ENCODE measurements at regions not wholly inside any gene's neighbourhood (a gene's known extent, or its start where the extent isn't known, plus 50 kb on each side); places are given as distances from the start of the nearest gene placed in this dataset.
"Not testable (repeated sequence)": the region's sequence is repeated elsewhere in the genome, so short reads cannot be mapped to it uniquely, and the experiment has no call there.

DNA sequence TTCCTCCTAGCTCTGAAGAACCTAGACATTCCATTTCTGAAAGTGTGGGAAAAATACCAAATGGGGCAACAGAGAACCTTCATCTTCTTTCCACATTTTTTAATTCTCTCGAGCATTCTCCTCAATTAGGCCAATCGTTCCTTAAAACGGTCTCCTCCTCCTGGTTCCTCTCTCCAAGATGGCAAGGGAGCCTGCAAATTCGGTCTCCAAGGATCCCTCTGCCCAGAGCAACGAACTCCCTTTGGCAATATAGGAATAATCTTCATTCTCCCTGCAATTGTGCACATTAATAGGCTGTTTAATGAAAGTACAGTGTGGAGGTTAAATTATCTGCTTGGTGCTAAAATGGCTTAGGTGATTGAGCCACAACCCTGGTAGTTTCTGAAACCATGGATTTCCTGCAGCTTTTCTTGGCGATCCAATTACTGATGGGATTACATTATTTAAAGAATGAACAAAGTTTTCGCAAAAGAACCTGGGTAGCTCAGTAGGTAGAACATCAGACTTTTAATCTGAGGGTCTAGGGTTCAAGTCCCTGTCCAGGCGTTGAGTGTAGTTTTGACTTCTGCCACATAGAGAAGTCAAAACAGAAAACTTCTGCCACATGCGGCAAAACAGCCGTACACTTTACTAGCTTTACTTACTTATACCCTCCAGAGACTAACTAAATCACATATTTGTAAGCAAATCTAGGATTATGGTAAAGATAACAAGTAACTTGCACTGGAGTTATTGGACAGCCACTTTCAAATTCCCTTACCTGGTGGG lies 102.9 kb upstream of the ZNF184 start:
- no peak for DNase-seq

DNA sequence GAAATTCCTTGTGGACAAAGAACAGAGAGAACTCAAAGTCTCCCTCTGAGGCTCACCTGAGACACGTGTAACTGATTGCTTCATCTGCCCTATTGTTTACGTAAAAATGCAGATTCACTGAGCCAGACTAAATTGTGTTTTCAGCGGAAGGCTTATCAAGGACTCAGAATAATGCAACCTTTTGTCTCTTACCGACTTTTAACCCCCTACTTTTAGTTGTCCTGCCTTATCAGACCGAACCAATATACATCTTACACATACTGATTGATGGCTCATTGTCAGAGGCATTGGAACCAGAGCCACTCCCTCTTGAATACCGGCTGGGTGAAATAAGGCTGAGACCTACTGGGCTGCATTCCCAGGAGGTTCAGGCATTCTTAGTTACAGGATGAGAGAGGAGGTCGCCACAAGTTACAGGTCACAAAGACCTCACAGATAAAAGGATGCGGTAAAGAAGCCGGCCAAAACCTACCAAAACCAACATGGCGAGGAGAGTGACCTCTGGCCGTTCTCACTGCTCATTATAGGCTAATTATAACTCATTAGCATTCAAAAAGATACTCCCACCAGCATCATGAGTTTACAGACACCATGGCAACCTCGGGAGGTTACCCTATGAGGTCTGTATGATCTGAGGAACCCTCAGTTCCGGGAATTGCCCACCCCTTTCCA lies 95.5 kb upstream of the ZNF184 start:
- no peak for DNase-seq

DNA sequence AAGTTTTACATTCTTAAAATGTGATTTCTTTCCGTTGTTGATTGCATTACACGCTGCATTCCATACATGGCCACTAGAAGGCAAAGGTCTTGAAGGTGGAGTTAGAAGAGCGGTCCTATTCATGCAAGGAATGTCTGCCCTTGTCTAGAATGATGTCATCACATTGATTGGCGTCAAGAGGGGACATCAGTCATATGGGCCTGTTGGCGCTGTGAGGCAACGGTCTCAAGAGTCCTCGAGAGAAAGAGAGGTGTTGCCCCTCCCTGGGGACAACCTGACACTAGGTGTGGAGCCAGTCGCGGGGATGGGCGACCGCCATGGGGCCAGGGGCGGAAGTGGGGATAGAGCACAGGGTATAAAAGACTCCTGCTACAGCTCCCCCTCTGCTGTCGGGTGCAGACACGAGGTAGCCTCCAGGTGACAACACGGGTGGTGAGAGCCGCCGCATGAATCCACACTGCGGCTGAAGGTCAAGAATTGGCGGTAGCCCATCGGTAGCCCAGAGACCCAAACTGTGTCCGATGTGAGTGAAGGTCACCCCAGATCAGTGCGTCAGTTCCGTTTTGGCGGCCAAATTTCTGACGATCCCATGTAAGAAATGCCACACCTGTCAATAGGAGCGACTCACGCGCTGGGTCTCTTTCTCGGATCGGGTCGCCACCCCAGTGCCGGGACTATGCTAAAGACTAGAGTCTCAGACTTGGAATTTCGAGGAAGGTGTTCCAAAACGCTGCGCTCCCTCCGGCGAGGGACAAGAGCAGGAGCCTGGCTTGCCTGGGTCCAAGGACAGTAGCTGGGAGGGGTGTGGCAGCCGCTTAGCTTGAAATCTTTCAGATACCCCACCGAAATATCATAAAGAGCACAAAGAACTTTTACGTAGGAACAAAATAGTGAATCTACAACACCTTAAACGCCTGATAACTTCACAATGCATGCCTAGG lies 93.2 kb upstream of the ZNF184 start:
- DNase-seq: no peak

DNA sequence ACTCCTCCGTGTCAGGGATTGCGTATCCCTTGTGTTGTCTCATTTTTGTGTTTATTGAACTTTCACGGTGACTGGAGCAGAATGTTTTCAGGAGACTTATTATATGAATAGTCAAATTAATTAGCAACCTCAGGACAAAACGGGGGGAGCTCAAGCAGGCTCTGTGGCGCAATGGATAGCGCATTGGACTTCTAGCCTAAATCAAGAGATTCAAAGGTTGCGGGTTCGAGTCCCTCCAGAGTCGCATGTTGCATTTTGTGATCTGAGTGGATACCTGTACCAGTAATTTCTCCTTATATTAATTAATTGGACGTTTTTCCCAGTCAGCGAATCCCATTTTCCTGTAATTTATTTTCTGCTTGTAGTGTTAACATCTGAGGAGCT lies 89.1 kb upstream of the ZNF184 start:
- DNase-seq: no peak

DNA sequence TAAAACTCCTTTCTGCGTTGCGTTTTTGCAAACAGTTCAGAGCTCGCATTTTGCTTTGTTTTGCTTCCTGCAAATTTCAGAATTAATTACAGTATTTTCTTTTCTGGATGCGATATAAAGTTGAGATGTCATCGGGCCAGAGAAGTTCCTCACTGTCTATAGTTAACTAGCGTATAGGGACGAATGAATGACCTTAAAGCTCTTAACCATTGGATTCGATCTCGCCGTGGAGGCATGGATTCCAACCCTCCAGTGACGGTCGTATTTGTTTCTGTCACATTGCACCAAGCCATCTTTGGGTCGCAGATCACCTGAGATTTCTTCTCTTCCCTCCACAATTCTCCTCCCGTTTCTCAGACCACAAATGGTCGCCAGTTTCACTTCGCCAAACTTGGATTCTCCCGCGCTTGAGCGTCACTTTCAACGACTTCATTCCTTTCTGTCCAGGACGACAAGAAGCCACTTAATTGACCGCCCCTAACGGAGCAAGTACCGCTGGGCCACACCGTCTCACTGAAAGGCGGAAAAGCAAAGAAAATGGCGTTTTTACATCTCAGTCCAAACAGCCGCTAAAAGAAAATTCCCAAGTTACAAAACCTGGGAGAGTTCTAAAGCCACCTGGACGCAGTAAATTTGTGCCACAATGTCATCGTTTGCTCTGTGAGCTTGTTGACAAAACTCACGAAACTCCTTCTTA lies 85.3 kb upstream of the ZNF184 start:
- no peak for DNase-seq

DNA sequence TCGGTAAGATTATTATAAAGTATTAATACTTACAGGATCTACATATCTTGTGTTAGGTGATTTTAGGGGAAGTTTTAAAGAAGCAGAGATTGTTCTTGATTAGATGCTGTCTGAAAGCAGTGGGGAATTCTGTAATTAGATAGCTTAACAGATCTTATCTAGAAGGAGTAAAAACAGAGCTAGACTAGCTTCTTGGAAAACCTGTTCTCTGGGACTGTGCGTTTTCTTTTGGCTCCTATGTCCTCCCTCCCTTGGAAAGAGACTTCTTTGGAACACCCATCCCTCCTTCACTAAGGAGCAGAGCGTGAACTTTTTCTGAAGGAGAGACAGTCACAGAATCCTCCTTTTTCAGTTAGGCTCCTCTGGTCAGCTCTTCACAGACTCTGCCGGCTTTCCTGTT lies 83.5 kb upstream of the ZNF184 start:
- no peak for DNase-seq

DNA sequence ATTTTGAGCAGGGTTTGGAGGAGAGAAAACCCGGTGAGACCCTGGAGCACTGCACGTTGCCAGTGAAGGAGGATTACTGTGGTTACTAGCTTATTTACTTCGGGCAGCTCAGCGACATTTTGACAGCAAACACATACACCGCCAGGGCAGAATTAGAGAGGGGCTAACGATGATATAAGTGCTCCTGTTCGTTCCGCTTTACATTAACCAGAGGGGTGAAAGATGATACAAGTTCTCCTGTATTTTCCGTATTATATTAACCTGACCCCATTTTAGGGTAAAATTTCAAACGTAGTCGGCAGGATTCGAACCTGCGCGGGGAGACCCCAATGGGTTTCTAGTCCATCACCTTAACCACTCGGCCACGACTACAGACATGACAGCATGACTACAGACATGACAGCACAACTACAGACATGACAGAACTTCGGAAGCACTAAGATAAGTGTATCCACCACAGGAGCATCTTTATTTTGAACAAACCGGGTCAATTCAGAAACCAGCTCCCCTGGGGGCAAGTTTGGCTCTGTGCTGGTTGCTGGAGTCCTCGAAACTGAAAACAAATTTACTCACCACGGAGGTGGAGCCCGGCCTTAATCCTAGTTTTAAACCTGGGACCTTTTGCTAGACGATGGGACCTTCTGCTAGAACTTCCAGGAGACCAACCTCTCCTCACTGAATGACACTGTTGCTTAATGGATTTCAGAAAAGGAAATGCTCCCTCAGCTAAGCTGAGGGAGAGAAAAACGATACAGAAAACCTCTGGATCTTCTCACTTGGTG lies 80.4 kb upstream of the ZNF184 start:
- DNase-seq: no peak

DNA sequence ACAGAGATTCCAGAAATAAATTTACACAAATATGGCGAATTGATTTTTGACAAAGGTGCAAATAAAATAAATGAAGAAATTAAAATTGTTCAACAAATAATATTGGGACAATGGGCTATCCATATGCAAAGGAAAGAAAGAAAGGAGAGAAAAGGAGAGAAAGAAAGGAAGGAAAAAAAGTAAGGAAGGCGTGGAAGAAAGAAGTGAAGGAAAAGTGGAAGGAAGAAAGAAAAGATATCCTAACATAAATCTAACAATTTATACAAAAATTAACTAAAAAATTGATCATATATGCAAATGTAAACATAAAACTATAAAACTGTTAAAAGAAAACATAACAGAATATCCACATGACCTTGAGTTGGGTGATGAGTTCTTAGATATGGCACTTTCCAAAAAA lies 78.7 kb upstream of the ZNF184 start:
- DNase-seq: no peak

DNA sequence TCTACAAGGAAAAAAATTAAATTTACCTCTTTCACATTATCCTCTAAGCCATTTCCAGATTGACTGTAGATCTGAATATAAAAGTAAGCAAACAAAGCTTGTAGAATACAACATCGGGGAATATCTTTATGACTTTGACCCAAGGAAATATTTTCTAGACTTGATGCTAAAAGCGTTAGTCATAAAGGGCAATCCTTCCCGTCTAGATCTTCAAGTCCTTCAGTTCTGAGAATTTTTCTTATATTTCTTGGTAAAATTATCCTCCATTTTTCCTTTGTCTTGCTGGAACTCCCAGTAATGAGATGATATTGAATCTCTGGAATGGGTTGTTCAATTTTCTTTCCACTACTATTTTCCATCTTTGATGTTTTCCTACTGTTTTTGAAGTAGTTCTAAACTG lies 77.8 kb upstream of the ZNF184 start:
- no peak for DNase-seq

DNA sequence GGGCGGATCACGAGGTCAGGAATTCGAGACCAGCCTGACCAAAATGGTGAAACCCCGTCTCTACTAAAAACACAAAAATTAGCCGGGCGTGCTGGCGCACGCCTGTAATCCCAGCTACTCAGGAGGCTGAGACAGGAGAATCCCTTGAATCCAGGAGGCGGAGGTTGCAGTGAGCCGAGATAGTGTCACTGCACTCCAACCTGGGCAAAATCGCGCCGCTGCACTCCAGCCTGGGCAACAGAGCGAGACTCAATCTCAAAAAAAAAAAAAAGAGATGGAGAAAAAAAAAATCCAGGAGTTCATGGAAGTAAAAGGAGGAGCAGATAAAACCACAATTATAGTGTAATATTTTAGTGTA lies 76.3 kb upstream of the ZNF184 start:
- not testable (repeated sequence) for DNase-seq

DNA sequence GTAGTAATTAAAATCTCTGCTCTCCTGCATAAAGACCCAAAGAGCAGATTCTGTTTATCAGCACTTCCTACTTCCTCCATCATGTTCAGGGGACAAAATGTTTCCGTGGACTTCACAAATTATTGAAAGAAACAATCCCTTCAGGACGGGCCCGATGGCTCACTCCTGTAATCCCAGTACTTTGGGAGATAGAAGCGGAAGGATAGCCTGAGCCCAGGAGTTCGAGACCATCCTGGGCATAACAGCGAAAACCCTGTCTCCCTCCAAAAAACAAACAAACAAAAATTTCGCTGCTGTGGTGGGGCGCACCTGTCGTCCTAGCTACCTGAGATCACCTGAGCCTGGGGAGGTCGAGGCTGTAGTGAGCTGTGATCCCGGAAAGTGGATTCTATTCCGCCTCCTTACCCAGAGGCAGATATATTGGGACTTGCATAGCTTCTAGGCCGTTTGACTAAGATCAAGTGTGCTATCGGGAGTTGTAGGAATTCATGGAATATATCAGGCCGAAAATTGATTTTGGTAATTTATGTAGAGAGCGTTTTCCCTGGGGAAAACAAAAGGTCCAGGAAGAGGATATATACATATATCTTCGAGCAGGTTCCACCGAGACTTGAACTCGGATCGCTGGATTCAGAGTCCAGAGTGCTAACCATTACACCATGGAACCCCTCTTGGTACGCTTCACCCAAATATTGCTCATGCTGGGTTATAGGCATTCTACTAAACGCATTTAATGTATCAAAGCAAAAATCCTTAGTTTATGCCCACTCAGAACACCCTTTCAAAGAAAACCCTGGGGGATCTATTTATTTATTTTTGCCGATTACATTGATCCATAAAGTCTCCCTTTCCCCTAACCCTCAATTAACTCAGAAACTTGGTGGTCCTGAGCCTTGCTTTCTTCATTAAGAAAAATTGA lies 74.5 kb upstream of the ZNF184 start:
- DNase-seq: no peak

DNA sequence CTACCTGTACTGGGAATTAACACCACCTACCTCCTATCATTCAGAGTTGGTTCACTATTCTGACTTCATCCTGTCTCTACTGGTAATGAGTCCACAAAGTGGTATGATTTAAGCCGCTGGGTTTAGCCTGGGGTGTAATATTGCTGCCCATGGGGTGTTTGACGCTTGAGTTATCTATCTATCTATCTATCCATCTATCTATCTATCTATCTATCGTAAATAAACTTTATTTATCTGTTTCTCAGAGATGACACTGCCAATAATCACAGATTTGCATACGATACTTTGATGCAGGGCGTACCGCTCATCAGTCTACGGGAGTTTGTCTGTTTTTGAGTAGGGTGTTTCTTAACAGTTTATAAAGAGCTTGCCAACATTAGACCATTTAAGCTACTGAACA lies 73.6 kb upstream of the ZNF184 start:
- DNase-seq: no peak

DNA sequence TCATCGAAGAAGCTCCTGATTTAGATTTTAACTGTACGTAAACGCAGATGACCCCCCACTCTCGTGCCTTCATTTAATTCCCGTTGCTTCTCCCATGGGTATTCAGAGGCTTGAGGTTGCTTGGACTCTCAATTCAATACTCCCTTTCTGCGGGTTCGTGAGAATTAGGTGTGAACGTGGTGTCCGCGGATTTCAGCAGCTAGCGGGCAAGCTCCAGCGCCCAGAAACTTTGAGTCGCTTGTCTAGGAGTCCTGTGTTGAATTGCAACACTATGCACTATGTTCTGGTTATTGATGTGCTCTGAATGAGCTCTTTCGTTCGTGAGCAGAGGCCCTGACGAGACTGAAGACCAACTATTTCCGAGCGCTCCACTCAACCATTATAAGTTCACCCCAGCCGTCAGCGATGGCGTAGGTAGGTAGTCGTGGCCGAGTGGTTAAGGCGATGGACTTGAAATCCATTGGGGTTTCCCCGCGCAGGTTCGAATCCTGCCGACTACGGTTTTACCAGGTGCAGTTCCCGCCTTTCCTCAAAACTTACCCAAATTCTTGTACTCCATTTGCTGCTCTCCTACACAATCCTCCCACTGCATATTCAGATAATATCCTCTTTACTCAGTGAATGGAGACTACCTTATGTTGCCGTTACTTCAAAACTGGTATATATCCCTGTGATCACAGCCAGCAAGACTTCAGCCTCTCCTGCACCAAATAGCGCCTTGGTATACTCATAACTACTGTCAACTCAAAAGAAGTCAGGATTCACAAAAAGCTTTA lies 72.6 kb upstream of the ZNF184 start:
- no peak for DNase-seq

DNA sequence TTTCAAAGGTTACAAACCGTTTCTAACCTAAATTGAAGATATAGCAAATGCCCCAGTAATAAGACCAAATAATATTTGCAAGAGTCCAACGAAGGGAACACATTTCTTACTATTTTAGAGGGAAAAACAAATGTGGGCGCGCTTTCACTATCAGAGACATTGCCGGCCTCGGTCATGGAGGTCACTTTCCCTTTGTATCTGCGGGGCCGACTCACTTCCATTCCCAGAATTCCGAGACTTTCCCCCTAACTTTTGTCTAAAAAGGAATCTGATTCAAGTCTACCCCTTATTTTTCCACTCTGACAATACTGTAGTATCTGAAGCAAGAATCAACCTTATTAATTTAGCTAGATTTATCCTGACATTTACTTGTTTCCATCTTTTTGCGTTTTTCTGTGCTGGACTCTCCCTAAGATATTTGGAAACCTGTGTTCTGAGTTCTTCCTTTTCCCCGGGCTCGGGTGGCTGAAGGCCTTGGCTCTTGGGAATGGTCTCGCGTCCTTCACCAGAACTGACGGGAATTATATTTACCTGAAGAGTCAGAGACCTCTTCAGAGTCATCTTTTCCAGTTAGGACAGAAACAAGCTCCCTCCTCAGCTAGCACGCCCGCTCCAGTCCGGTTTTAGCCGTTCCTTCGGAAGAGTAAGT lies 71.8 kb upstream of the ZNF184 start:
- DNase-seq: no peak

DNA sequence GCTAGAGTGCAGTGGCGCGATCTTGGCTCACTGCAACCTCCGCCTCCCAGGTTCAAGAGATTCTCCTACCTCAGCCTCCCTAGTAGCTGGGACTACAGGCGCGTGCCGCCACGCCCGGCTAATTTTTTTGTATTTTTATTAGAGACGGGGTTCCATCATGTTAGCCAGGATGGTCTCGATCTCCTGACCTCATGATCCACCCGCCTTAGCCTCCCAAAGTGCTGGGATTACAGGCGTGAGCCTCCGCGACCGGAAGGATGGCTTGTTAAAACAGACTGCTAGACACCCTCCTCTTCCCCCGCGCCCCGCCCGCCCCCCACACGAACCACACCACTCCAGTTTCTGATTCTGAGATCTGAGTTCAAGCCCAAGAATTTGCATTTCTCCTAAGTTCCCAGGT lies 71.2 kb upstream of the ZNF184 start:
- not testable (repeated sequence) for DNase-seq

DNA sequence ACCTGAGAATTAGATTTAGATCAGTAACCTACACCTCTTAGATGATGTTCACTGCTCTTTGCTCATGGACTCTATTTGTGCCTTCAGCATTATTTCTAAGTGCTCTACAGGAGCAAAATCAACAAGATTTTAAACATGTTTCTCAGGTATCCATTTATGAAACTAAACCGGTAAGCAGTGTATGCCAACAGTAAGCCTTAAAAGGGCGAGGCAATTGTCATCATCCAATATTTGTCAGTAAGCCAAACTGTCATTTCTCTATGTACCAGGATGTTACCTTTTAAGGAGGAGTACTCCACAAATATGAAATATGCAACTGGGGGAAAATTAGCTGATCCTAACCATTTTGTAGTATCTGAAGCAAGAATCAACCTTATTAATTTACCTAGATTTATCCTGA lies 69.6 kb upstream of the ZNF184 start:
- DNase-seq: no peak

DNA sequence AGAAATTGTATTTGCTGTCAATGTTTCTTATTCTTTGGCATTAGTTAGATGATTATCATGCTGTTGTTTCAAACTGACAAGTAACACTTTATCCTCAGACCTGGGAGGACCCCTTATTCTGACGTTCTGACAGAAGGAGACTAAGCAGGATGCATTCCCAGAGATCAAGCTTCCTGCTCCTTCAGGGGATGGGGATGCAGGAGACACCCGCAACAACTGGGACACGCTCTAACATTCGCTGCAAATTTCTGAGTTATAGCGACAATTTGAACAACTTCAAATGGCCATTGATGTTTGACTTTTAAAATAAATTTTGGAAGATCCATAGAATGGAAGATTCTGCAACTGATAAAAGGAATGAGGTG lies 69.0 kb upstream of the ZNF184 start:
- no peak for DNase-seq

DNA sequence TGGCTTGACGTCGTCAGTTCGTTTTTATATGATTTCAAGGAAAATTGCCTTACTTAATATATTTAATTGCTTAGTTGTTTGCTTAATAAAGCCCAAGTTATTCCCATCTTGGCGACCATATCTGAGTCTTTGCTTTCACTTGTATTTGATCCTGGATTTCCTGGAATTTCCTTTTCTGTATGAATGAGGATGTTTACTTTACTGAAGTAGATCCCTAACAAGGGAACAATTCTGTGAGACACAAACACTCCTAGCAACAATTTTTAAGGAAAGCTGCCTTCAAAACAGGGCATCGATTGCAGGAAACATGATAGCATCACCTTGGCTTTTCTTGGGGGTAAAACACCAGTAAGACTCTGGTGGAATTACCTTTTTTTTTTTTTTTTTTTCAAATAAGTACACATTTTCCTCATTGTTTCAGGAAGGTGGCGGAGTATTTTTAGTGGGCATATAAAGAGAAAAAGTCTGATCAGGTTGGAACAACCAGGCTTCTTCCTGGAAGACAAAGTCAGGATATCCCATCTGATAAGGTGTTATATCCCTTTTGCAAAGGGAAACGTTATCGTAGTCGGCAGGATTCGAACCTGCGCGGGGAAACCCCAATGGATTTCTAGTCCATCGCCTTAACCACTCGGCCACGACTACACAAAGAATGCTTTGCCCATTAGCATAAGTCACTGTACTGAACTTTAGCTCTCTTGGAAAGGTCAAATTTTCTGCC lies 68.5 kb upstream of the ZNF184 start:
- DNase-seq: no peak

DNA sequence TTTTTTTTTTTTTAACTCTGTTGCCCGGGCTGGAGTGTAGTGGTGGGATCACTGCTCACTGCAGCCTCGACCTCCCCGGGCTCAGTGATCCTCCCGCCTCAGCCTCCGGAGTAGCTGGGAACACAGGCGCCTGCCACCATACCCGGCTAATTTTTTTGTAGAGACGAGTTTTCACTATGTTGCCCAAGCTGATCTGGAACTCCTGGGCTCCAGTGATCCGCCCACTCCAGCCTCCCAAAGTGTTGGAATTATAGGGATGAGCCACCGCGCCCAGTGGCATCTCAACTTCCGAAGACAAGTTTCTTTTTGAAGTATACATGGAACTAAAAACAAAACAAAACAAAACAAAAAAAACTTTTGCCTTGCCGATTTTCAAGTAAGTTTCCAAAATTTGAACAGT lies 66.6 kb upstream of the ZNF184 start:
- no peak for DNase-seq

Data from activated effector memory CD4-positive, alpha-beta T cell treated with Interleukin-2 at 50 U/mL for 16 hours (primary cell).